ENCODE measurements at regions not wholly inside any gene's neighbourhood (a gene's known extent, or its start where the extent isn't known, plus 50 kb on each side); places are given as distances from the start of the nearest gene placed in this dataset.
A peak's percentile ranks its signal among the peaks of the same experiment; 100 is the strongest.

- no peak for DNase-seq
These were observed 50.5 kb upstream of the HSPA12A start for GRCh38 chr10:116792817-116793216.

- DNase-seq, result no peak
These were observed 52.8 kb upstream of the ENO4 start for GRCh38 chr10:116796469-116796868.

GRCh38 chr10:116796910-116797513, 52.3 kb upstream of the ENO4 start:
- DNase-seq, result peak; percentile 71 to 78

DNA sequence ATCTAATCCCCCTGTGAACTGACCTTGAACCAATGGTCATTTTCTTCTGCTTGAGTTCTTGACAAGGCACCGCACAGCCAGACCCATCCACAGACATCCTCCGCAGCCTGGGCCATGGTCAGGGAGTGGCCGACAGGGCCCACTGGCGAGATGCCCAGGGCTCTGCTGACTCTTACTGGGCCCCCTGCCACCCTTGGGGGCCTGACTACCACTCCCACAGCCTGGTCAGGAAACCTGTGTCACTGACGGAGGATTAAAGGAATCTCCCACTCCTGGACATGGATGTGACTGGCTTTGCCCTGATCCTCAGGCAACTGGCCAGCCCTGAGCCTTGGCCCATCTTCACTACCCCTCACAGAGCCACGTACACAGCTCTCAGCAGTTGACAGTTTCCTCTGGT, 50.4 kb upstream of the ENO4 start:
- DNase-seq, result no peak

All from stimulated activated CD4-positive, alpha-beta T cell treated with anti-CD3 and anti-CD28 coated beads, Interleukin-2, amount 100 ng/mL, for 48 hours (primary cell).